Fibroblast of peridontal ligament (primary cell): ENCODE measurements at regions not wholly inside any gene's neighbourhood (a gene's known extent, or its start where the extent isn't known, plus 50 kb on each side); places are given as distances from the start of the nearest gene placed in this dataset.
A peak's percentile ranks its signal among the peaks of the same experiment; 100 is the strongest.
"Not testable (repeated sequence)": the region's sequence is repeated elsewhere in the genome, so short reads cannot be mapped to it uniquely, and the experiment has no call there.

Experiments used
- DNase-seq: peaks from one replicate; pipeline ENCODE4 v3.0.0-alpha.2; 2010; ENCODE audit errors: extremely low read depth

- no peak for DNase-seq
Measured at GRCh38 chr9:115799734-115800133, 353.9 kb upstream of the PAPPA start.

- DNase-seq = no peak
Measured at GRCh38 chr9:115804206-115804605, 349.4 kb upstream of the PAPPA start.

GRCh38 chr9:115808108-115808507, 345.5 kb upstream of the PAPPA start:
- DNase-seq = no peak

- DNase-seq = peak; percentile 57
Measured at GRCh38 chr9:115808695-115809094, 344.9 kb upstream of the PAPPA start.

- no peak for DNase-seq
Measured at GRCh38 chr9:115810166-115810565, 343.4 kb upstream of the PAPPA start.

GRCh38 chr9:115814081-115814480, 339.5 kb upstream of the PAPPA start:
- DNase-seq = no peak

- no peak for DNase-seq
Measured at GRCh38 chr9:115815786-115816185, 337.8 kb upstream of the PAPPA start.

GRCh38 chr9:115818651-115819050, 334.9 kb upstream of the PAPPA start:
- DNase-seq = not testable (repeated sequence)

- no peak for DNase-seq
Measured at GRCh38 chr9:115832031-115832430, 321.6 kb upstream of the PAPPA start.

- no peak for DNase-seq
Measured at GRCh38 chr9:115837618-115838017, 316.0 kb upstream of the PAPPA start.

GRCh38 chr9:115838417-115838816, 315.2 kb upstream of the PAPPA start:
- DNase-seq = no peak

- DNase-seq = not testable (repeated sequence)
Measured at GRCh38 chr9:115844433-115844832, 309.2 kb upstream of the PAPPA start.

GRCh38 chr9:115845648-115846312, 307.8 kb upstream of the PAPPA start:
- DNase-seq = peak; percentile 43

GRCh38 chr9:115847216-115847615, 306.4 kb upstream of the PAPPA start:
- peak; percentile 75 for DNase-seq

GRCh38 chr9:115849679-115850412, 303.7 kb upstream of the PAPPA start:
- DNase-seq = peak; percentile 92

GRCh38 chr9:115850548-115851304, 302.9 kb upstream of the PAPPA start:
- DNase-seq = peak; percentile 82

- no peak for DNase-seq
Measured at GRCh38 chr9:115855458-115856133, 298.0 kb upstream of the PAPPA start.

GRCh38 chr9:115858421-115858820, 295.2 kb upstream of the PAPPA start:
- not testable (repeated sequence) for DNase-seq

GRCh38 chr9:115862021-115862420, 291.6 kb upstream of the PAPPA start:
- DNase-seq = no peak

GRCh38 chr9:115864581-115864980, 289.0 kb upstream of the PAPPA start:
- DNase-seq = no peak

- no peak for DNase-seq
Measured at GRCh38 chr9:115867326-115867725, 286.3 kb upstream of the PAPPA start.

- DNase-seq = peak; percentile 25
Measured at GRCh38 chr9:115877852-115878438, 275.6 kb upstream of the PAPPA start.
